Endothelial cell of umbilical vein (primary cell): ENCODE measurements at regions not wholly inside any gene's neighbourhood (a gene's known extent, or its start where the extent isn't known, plus 50 kb on each side); places are given as distances from the start of the nearest gene placed in this dataset.

Source experiments
- BruUV-seq: library from RNA; stranded (reverse); fragments of 400-500 nt; replicated peaks from 2 replicates; lab custom pipeline; 2021; lab: Mats Ljungman, UMichigan
- CTCF ChIA-PET: fragments of 300-600, 350-600 bp; sonication (Branson Sonifier 250); formaldehyde crosslinking; loops from one replicate; lab custom pipeline; 2021; ENCODE audit warnings: antibody characterized with exemption, inconsistent platforms; lab: Charles Lee
- POLR2A ChIA-PET: fragments of 300-600, 350-600 bp; sonication (Branson Sonifier 250); formaldehyde crosslinking; loops from one replicate; lab custom pipeline; 2021; ENCODE audit warnings: antibody characterized with exemption, inconsistent platforms; lab: Charles Lee
- DNase-seq: peaks from one replicate; pipeline ENCODE4 v3.0.0-alpha.2; 2011; ENCODE audit warnings: low read depth, low spot score
- FAIRE-seq: peaks from 2 replicates; lab custom pipeline; 2011; peaks lifted over from hg19 to GRCh38; lab: Jason Lieb, UNC
- H2AFZ ChIP-seq: 2 replicates; pipeline ENCODE4 v1.6.0; 2012; ENCODE audit warnings: low read depth, low read length, control low read depth, inconsistent platforms
- H3K27ac ChIP-seq: 2 replicates; pipeline ENCODE4 v1.5.1; 2011; ENCODE audit warnings: low read depth, mild to moderate bottlenecking, control low read depth, low read length, moderate library complexity; ENCODE audit not compliant: insufficient read depth
- H3K27me3 ChIP-seq, 2 experiments: 2 replicates each; pipeline versions ENCODE4 v1.6.0 to v1.6.1; 2011; ENCODE audit warnings: low read length in 2 of 2, mixed read lengths in 1 of 2; ENCODE audit not compliant: control insufficient read depth in 2 of 2, insufficient read depth in 2 of 2
- H3K36me3 ChIP-seq, 2 experiments: 2 replicates in 1 of 2; 3 replicates in 1 of 2; pipeline ENCODE4 v1.5.1; 2011; ENCODE audit warnings: low read length in 2 of 2, mild to moderate bottlenecking in 1 of 2, moderate library complexity in 1 of 2; ENCODE audit not compliant: control insufficient read depth in 2 of 2, insufficient read depth in 2 of 2; ENCODE audit errors: extremely low read depth in 1 of 2
- H3K4me1 ChIP-seq: 3 replicates; pipeline ENCODE4 v1.5.1; 2011; ENCODE audit warnings: mild to moderate bottlenecking, low read length; ENCODE audit not compliant: control insufficient read depth, insufficient read depth; ENCODE audit errors: extremely low read depth
- H3K4me2 ChIP-seq: 2 replicates; pipeline ENCODE4 v1.6.1; 2011; ENCODE audit warnings: low read length, control low read depth, mixed read lengths; ENCODE audit not compliant: insufficient read depth
- H3K4me3 ChIP-seq, 3 experiments: fragments of 200-600 bp in 1 of 3; sonication (generic), shearing (Covaris generic) in 1 of 3; replicated peaks in 1 of 3; 2 replicates each; pipeline ENCODE4 v1.5.1; 2011 to 2016; ENCODE audit warnings: control low read depth in 3 of 3, low read length in 3 of 3, mild to moderate bottlenecking in 2 of 3, inconsistent platforms in 1 of 3, low read depth in 1 of 3, moderate library complexity in 1 of 3; ENCODE audit not compliant: insufficient read depth in 1 of 3
- H3K79me2 ChIP-seq: 2 replicates; pipeline ENCODE4 v1.6.0; 2012; ENCODE audit warnings: low read length, inconsistent platforms; ENCODE audit not compliant: control insufficient read depth, insufficient read depth
- H3K9ac ChIP-seq: replicated peaks from 2 replicates; pipeline ENCODE3; 2011; ENCODE audit warnings: low read length, control low read depth; ENCODE audit not compliant: insufficient read depth; ENCODE audit errors: extremely low read depth
- H3K9me1 ChIP-seq: replicated peaks from 3 replicates; pipeline ENCODE4 v1.6.0; 2011; ENCODE audit warnings: mild to moderate bottlenecking, low read length; ENCODE audit not compliant: control insufficient read depth, insufficient read depth; ENCODE audit errors: extremely low read depth
- H3K9me3 ChIP-seq: replicated peaks from 2 replicates; pipeline ENCODE4 v1.5.1; 2012; ENCODE audit warnings: low read length, inconsistent platforms; ENCODE audit not compliant: control insufficient read depth, insufficient read depth
- H4K20me1 ChIP-seq: replicated peaks from 2 replicates; pipeline ENCODE3; 2011; ENCODE audit warnings: mild to moderate bottlenecking, low read length; ENCODE audit not compliant: control insufficient read depth, insufficient read depth; ENCODE audit errors: extremely low read depth
- CTCF ChIP-seq, 2 donors: IDR thresholded peaks; 1 replicate in 1 of 2; 2 replicates in 1 of 2; pipeline ENCODE4 v1.5.1; 2011; ENCODE audit warnings: low read length in 2 of 2, mild to moderate bottlenecking in 2 of 2, moderate library complexity in 2 of 2, control low read depth in 1 of 2, inconsistent platforms in 1 of 2, low read depth in 1 of 2; ENCODE audit not compliant: insufficient read depth in 1 of 2; ENCODE audit errors: extremely low read depth in 1 of 2
- GATA2 ChIP-seq: IDR thresholded peaks from 2 replicates; pipeline ENCODE4 v1.7.0; 2011; ENCODE audit warnings: low read depth, mild to moderate bottlenecking, moderate library complexity, mixed read lengths, low read length; ENCODE audit not compliant: insufficient read length, insufficient read depth
- JUN ChIP-seq: IDR thresholded peaks from 2 replicates; pipeline ENCODE4 v1.6.1; 2011; ENCODE audit warnings: borderline replicate concordance, low read depth; ENCODE audit not compliant: insufficient read length, insufficient read depth
- MAX ChIP-seq: IDR thresholded peaks from 2 replicates; pipeline ENCODE4 v1.6.1; 2011; ENCODE audit not compliant: insufficient read depth, insufficient read length
- POLR2A ChIP-seq: IDR thresholded peaks from 2 replicates; pipeline ENCODE4 v1.6.1; 2012; ENCODE audit warnings: low read depth, mild to moderate bottlenecking, control low read depth, low read length
- POLR2AphosphoS5 ChIP-seq: IDR thresholded peaks from 2 replicates; pipeline ENCODE4 v1.6.1; 2012; ENCODE audit warnings: low read depth, mild to moderate bottlenecking, control low read depth, low read length, moderate library complexity; ENCODE audit not compliant: insufficient read depth
- dilution Hi-C: fragments of 300-500 bp; cut with MboI; formaldehyde crosslinking; loops from one replicate; pipeline ENCODE4 v1.15.0; 2019; ENCODE audit warnings: low sequenced_read_pairs; ENCODE audit not compliant: extremely low pct_ligation_motif_present
- intact Hi-C: fragments of 100-400 bp; cut with micrococcal nuclease; formaldehyde crosslinking; loops from one replicate; pipeline ENCODE4 v1.10.0; 2022

- BruUV-seq: no TSS peak
- intact Hi-C loops (no loop called here), dilution Hi-C loops (no loop called here)
- Histone ChIP-seq H3K9ac (no peak overlapping the region), H3K4me2 (no peak overlapping the region), H3K4me3 (no peak overlapping the region), H3K27ac (no peak overlapping the region), H3K9me1 (no peaks in the 10 kb centered on the region), H3K9me3 (no peaks in the 10 kb centered on the region), H3K4me1 (no peaks in the 10 kb centered on the region), H2AFZ (no peak overlapping the region), H3K36me3 (no peaks in the 10 kb centered on the region), H3K79me2 (no peaks in the 10 kb centered on the region), H3K27me3 (no peaks in the 10 kb centered on the region), H4K20me1 (no peaks in the 10 kb centered on the region)
- DNase-seq: no peak
- ChIA-PET POLR2A (no interaction called here), CTCF (no interaction called here)
- TF ChIP-seq JUN (no peak), GATA2 (no peak), MAX (no peak), POLR2A (no peak), POLR2AphosphoS5 (no peak), CTCF (IDR thresholded peaks at IDR 0.05; ENCODE audit: extremely low read depth in 1 of 2, insufficient read depth in 1 of 2, low read depth in 1 of 2, low read length in 2 of 2) (no peak)
- FAIRE-seq: no peak
These were observed 52.0 kb upstream of the NPTX2 start for GRCh38 chr7:98565103-98565502.
